Gastroesophageal sphincter (tissue), 4 donors: ENCODE measurements at regions not wholly inside any gene's neighbourhood (a gene's known extent, or its start where the extent isn't known, plus 50 kb on each side); places are given as distances from the start of the nearest gene placed in this dataset.

ENCODE experiments used
- ATAC-seq: fragments of 150-250 bp; one replicate; pipeline ENCODE4 v1.9.1; 2016; ENCODE audit warnings: mild to moderate bottlenecking, moderate library complexity
- H3K27ac ChIP-seq, 4 donors: fragments of 200-600 bp; sonication (generic) in 3 of 4; 1 replicate in 3 of 4; 2 replicates in 1 of 4; pipeline ENCODE4 v1.5.1; 2016 to 2019
- H3K27me3 ChIP-seq: fragments of 200-600 bp; sonication (generic); one replicate; pipeline ENCODE4 v1.5.1; 2019
- H3K36me3 ChIP-seq, 2 donors: fragments of 200-600 bp; sonication (generic); one replicate each; pipeline ENCODE4 v1.5.1; 2019; ENCODE audit warnings: control low read depth in 1 of 2
- H3K4me1 ChIP-seq, 3 donors: fragments of 200-600 bp; sonication (generic); 1 replicate in 2 of 3; 2 replicates in 1 of 3; pipeline ENCODE4 v1.5.1; 2016 to 2019; ENCODE audit warnings: control low read depth in 2 of 3
- H3K4me3 ChIP-seq, 2 donors: fragments of 200-600 bp; sonication (generic); one replicate each; pipeline ENCODE4 v1.5.1; 2019; ENCODE audit warnings: mild to moderate bottlenecking in 1 of 2, moderate library complexity in 1 of 2
- H3K9me3 ChIP-seq, 3 donors: fragments of 200-600 bp; sonication (generic); one replicate each; pipeline ENCODE4 v1.5.1; 2017 to 2019; ENCODE audit warnings: control low read depth in 2 of 3
- EP300 ChIP-seq: sonication (generic); formaldehyde crosslinking; IDR thresholded peaks from one replicate; pipeline ENCODE4 v1.6.1; 2017; ENCODE audit warnings: antibody characterized with exemption, mild to moderate bottlenecking
- POLR2A ChIP-seq, 2 donors: fragments of 450-650 bp; IDR thresholded peaks; one replicate each; pipeline ENCODE4 v1.6.1; 2017; ENCODE audit warnings: antibody characterized with exemption in 2 of 2, mild to moderate bottlenecking in 2 of 2, moderate library complexity in 1 of 2
- POLR2AphosphoS5 ChIP-seq: sonication (generic); formaldehyde crosslinking; IDR thresholded peaks from one replicate; pipeline ENCODE4 v1.6.1; 2017; ENCODE audit warnings: antibody characterized with exemption
- WGBS, 2 donors: methylation state at CpG; one replicate each; pipeline ENCODE4 v1.1.5; 2018; ENCODE audit warnings: low coverage in 1 of 2; 5-methylcytosine and 5-hydroxymethylcytosine counted together
- small RNA-seq, 4 donors: library from RNA; depleted of rRNA; stranded (forward); fragments of <200 nt; gene quantifications; one replicate each; pipeline ENCODE3, GENCODE V24; 2016
- TF ChIP-seq, protein P1 (sequence below), 4 experiments: fragments of 200-600 bp in 2 of 4; fragments of 450-650 bp in 2 of 4; sonication (generic) in 1 of 4; IDR thresholded peaks; one replicate each; pipeline ENCODE4 v1.5.1; 2017 to 2019; ENCODE audit warnings: antibody characterized with exemption in 4 of 4, mild to moderate bottlenecking in 2 of 4, moderate library complexity in 2 of 4

DNA sequence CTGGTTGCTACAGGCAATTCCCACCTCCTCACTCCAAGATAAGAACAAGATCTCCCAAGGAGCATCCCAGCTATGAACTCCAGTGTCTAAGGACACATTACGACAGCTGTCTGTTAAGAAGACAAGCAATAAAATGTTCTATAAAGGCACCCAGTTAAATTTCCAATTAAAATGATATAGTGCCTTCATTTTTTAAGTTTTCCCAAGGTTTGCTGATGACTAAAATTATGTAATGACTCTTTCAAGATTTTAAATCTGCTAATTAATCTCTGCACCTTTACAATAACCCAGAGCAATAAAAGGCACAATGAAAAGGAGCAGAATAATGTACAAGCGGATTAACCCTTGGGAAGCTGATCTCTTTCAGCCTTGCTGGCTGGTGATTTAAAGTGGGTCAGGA lies 61.6 kb upstream of the REG3G start:
- Histone ChIP-seq H3K4me3 (no peak overlapping the region), H3K4me1 (no peaks in the 10 kb centered on the region), H3K27me3 (no peaks in the 10 kb centered on the region), H3K9me3 (no peaks in the 10 kb centered on the region), H3K36me3 (no peaks in the 10 kb centered on the region), H3K27ac (no peak overlapping the region)
- ATAC-seq, result no peak
- TF ChIP-seq, protein P1, sequence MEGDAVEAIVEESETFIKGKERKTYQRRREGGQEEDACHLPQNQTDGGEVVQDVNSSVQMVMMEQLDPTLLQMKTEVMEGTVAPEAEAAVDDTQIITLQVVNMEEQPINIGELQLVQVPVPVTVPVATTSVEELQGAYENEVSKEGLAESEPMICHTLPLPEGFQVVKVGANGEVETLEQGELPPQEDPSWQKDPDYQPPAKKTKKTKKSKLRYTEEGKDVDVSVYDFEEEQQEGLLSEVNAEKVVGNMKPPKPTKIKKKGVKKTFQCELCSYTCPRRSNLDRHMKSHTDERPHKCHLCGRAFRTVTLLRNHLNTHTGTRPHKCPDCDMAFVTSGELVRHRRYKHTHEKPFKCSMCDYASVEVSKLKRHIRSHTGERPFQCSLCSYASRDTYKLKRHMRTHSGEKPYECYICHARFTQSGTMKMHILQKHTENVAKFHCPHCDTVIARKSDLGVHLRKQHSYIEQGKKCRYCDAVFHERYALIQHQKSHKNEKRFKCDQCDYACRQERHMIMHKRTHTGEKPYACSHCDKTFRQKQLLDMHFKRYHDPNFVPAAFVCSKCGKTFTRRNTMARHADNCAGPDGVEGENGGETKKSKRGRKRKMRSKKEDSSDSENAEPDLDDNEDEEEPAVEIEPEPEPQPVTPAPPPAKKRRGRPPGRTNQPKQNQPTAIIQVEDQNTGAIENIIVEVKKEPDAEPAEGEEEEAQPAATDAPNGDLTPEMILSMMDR (IDR thresholded peaks at IDR 0.05), result no peak
- TF ChIP-seq POLR2AphosphoS5, result no peak
- TF ChIP-seq POLR2A (IDR thresholded peaks at IDR 0.05), result no peak
- no peak for TF ChIP-seq EP300
- WGBS, 2 donors, result 94 to 100% methylated on average over 2 of the region's 2 CpGs

DNA sequence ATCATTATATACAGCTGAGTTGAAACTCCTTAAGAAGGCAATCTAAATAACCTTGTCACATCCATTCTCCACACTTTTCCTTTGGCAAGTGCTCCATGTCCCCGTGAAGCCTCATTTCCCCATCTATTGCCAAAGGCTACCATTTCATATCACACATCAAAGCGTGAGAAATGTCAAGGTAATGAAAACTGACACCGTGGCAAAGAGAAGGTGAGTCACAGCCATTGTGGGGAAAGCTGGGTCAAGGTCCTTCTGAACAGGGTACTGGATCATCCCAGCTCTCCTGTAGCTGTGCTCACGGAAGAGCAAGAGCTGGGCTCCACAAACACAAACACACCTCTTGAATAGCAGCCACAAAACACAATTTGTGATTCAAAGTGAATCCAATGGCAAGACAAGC lies 58.2 kb upstream of the REG3G start:
- Histone ChIP-seq H3K27me3 (no peaks in the 10 kb centered on the region), H3K4me1 (no peaks in the 10 kb centered on the region), H3K36me3 (no peaks in the 10 kb centered on the region), H3K27ac (no peak overlapping the region), H3K9me3 (no peaks in the 10 kb centered on the region), H3K4me3 (no peak overlapping the region)
- no peak for TF ChIP-seq POLR2A (IDR thresholded peaks at IDR 0.05)
- TF ChIP-seq EP300, result no peak
- TF ChIP-seq, protein P1 (IDR thresholded peaks at IDR 0.05), result no peak
- no peak for TF ChIP-seq POLR2AphosphoS5
- no peak for ATAC-seq
- 70 to 95% methylated on average over 3 of the region's 4 CpGs for WGBS, 2 donors

DNA sequence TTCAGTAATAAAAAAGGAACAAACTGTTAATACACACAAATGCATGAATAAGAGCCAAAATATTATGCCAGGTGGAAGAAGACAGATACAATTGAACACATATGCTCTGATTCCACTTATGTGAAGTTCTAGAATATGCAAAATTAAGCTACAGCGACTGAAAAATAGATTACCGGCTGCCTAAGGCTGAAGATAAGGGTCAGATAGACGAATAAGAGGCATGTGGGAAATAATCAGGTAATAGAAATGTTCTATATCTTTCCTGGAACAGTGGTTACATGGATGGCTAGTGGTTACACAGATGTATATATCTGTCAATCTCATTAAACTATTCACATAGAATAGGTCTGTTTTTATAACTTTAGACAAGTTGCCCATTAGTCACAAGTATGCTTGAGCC lies 51.9 kb upstream of the REG3G start:
- H3K36me3 ChIP-seq, result no peaks in the 10 kb centered on the region
- ATAC-seq, result no peak
- TF ChIP-seq POLR2AphosphoS5, result no peak
- WGBS, 2 donors, result 86 to 96% methylated on average over 3 of the region's 3 CpGs
- H3K27ac ChIP-seq, result no peak overlapping the region
- no peak overlapping the region for H3K4me3 ChIP-seq
- H3K27me3 ChIP-seq, result no peaks in the 10 kb centered on the region
- no peaks in the 10 kb centered on the region for H3K4me1 ChIP-seq
- H3K9me3 ChIP-seq, result no peaks in the 10 kb centered on the region

Small RNAs in the stretch of these regions (small RNA-seq; reads per million reads assigned to genes)
- 0 reads per million in 4 donors for gene RNU6-812P
- 0 reads per million in 4 donors for gene RNU6-827P
